Neural progenitor cell (in vitro differentiated cells): ENCODE measurements at regions not wholly inside any gene's neighbourhood (a gene's known extent, or its start where the extent isn't known, plus 50 kb on each side); places are given as distances from the start of the nearest gene placed in this dataset.

Experiments used
- EZH2phosphoT487 ChIP-seq: fragments of 200-600 bp; sonication (generic); IDR thresholded peaks from 2 replicates; pipeline ENCODE4 v1.6.1; 2017; ENCODE audit warnings: antibody characterized with exemption
- TF ChIP-seq, protein P1 (sequence below): fragments of 200-600 bp; sonication (generic); IDR thresholded peaks from 2 replicates; pipeline ENCODE4 v1.5.1; 2017; ENCODE audit warnings: antibody characterized with exemption, mild to moderate bottlenecking

DNA sequence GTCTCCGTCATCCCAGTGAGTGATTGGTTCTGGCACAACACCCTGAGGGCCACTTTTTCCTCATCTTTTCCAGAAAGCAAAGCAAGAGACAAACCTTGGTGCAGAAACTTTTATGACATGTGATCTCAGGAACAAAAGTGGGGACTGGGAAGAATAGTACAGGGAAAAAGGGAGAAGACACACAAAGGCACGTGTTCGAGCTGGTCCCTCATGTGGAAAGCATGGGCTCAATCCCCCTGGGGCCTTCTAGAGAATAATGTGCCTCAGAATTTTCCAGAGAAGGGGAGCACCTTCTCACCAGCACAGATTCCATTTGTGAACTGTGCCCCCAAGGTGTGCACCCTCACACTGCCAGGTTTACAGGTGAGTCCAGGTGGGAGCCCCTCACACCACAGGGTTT lies 312.6 kb downstream of the FBXO15 start:
- TF ChIP-seq, protein P1, sequence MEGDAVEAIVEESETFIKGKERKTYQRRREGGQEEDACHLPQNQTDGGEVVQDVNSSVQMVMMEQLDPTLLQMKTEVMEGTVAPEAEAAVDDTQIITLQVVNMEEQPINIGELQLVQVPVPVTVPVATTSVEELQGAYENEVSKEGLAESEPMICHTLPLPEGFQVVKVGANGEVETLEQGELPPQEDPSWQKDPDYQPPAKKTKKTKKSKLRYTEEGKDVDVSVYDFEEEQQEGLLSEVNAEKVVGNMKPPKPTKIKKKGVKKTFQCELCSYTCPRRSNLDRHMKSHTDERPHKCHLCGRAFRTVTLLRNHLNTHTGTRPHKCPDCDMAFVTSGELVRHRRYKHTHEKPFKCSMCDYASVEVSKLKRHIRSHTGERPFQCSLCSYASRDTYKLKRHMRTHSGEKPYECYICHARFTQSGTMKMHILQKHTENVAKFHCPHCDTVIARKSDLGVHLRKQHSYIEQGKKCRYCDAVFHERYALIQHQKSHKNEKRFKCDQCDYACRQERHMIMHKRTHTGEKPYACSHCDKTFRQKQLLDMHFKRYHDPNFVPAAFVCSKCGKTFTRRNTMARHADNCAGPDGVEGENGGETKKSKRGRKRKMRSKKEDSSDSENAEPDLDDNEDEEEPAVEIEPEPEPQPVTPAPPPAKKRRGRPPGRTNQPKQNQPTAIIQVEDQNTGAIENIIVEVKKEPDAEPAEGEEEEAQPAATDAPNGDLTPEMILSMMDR = no peak
- no peak for TF ChIP-seq EZH2phosphoT487
